Kidney tubule cell (primary cell): ENCODE measurements at regions not wholly inside any gene's neighbourhood (a gene's known extent, or its start where the extent isn't known, plus 50 kb on each side); places are given as distances from the start of the nearest gene placed in this dataset.

Source experiments
- DNase-seq: peaks from one replicate; pipeline ENCODE4 v3.0.0-alpha.2; 2018; ENCODE audit warnings: low spot score

DNA sequence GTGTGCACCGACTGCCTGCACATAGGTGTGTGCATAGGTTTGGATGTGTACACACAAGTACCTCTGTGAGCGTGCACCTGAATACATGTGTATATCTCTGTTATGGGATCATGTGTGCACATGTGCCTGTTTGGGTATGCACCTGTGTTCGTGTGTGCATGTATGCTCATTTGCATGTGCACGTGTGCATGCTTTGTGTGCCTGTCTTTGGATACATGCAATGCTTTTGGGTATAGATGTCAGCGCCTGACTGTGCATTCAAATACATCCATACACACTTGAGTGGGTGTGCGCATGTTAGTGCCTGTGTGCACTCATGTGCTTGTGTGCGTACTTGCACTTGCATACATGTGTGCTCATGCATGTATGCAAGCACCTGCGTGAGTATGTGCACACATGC is 258.1 kb downstream of the IRX2 start:
- no peak for DNase-seq

DNA sequence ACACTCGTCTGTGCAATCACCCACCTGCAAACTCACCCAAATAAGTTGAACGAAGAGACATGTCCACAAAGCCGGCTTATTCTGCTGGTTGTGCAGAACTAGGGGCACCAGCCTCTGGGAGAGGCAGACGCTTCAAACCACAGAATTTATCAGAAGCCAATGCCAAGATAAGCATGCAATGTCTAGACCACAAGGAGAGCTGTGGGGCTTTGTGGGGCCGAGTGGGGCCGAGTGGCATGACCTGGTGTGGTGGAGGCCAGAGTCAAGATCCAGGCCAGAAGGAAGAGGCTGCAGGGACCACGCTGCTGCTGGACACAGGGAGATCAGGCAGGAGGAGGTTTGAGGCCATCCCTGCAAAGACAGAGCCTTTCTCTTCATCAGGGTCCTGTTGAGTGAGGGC is 259.0 kb downstream of the IRX2 start:
- DNase-seq: no peak

DNA sequence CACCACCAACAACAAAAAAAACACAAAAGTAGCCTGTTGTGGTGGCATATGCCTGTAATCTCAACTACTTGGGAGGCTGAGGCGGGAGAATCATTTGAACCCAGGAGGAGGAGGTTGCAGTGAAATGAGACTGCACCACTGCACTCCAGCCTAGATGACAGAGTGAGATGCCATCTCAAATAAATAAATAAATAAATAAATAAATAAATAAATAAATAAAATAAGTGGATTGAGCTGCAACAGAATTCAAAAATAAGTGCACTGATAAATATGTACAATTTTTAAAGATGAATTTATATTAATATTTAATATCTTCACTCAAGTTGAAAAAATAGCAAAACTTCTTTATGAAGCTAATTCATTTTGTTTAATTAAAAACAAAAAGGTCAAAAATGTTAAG is 259.6 kb downstream of the IRX2 start:
- no peak for DNase-seq

DNA sequence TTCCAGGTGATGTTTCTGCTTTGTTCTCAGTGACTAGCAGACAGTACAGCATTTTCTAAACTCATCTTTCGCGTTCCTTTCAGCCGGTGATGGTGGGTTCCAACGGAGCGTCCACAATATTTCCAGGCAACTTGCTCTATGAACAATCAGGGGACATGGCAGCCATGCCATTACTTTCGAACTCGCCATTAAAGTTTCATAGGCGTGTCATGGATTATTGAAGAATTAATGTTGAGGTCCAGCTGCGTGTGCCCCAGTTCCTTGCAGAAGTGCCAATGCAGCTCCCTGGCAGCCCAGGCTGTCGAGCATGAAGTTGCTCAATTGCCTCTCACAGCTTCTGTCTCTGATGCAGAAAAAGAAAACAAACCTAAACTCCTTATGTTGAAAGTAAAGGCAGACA is 262.2 kb downstream of the IRX2 start:
- no peak for DNase-seq

DNA sequence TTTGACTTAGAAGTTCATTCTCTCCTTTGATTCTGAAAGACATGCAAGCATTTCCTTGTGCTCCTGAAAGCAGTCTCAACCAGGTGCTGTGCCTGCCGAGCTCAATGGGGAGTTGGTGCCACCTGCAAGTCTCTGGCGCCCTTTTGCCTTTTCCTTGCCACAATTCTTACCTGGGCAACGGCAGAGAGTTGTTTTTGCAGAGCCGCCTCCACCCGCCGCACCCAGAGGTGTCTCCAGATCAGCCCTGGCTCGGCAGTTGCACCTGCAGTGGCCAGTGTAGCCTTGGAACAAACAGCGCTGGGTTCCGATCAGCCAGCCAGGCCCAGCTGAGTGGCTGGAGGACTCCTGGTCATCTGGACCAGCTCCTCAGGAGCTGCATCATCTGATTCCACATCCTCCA is 262.9 kb downstream of the IRX2 start:
- no peak for DNase-seq

DNA sequence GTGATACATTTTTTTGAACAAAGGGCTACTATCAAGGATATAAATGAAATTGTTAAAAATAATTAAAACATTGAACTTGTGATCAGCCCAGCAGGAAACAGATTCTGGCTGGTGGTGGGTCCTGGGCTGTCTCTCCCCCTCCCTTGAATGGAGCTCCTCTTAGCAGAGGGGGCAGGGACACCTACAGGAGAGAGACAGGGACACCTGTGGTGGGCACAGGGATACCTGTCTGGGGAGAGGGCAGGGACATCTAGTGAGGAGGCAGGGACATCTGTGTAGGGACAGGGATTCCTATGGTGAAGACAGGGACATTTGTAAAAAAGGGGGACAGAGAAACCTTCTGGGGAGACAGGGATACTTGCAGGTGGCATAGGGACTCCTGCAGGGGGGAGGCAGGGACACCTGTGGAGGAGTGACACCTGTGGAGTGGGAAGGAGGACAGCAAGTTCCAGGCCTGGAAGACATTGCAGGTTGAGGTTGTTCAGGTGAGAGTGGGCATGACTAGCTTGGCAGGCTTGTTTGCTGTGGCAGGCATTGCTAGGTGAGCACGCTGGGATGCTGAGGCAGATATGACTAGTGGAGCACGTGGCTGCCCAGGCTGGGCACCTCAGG is 264.2 kb downstream of the IRX2 start:
- no peak for DNase-seq

DNA sequence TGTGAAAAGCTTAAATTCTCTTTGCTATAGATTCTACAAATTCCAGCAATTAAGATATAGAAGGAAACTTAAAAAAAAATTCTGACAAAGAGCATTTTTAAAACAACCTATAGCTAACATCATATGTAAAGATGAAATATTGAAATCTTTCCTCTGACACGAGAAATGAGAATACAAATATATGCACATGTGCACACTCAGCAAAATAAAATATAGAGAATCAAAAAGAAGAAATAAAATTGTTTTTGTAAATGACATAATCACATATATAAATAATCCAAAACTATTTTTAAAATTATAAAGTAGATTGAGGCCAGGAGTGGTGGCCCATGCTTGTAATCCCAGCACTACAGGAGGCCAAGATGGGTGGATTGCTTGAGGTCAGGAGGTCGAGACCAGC is 265.1 kb downstream of the IRX2 start:
- DNase-seq: no peak

DNA sequence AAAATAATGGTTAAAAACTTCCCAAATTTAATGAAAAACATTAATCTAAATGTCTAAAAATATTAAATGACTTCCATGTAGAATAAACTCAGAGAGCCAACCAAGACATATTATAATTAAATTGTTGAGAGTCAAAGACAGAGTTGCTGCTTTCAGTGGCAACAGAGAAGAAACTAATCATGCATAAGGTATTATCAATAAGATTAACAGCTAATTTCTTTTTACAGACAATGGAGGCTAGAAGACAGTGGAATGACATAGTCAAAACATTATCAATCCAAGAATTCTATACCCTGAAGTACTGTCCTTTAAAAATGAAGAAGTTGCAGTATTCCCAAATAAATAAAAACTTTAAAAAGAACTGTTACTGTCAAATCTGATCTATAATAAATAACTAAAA is 268.7 kb downstream of the IRX2 start:
- DNase-seq: no peak

DNA sequence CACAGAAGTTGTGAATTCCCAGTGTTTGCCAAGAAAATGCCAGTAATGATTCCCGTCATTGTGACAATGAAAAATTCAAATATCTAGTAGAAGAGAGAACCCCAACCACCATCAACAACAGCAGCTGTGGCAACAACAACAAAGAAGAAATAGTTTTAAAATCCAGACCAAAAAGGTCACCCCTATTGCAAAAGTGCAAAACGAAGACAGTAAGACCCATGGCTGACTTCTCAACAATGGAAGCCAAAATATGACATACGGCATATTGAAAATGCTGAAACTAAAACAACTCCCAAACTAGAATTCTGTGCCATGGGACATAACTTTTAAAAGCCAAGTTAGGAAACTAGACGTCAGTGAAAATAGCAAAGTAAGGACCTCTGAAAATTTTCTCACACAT is 270.6 kb downstream of the IRX2 start:
- no peak for DNase-seq

DNA sequence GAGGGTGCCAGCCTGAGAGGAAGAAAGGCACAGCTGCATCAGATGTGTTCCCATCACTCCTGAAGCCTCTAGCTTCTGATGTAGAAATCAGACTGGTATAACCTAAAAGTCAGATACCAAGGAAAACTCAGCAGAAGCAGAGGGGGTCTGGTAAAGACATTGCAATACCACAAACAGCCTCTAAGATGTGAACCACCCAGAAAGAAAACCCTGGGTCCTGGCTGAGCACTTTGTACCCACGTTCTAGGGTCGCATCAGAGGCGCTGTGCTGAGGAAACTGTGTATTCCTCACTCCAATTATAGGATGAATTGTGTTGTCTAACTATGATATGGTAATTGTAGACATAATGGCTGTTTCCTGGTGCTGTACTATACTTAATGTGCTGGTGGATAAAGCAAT is 275.6 kb downstream of the IRX2 start:
- no peak for DNase-seq

DNA sequence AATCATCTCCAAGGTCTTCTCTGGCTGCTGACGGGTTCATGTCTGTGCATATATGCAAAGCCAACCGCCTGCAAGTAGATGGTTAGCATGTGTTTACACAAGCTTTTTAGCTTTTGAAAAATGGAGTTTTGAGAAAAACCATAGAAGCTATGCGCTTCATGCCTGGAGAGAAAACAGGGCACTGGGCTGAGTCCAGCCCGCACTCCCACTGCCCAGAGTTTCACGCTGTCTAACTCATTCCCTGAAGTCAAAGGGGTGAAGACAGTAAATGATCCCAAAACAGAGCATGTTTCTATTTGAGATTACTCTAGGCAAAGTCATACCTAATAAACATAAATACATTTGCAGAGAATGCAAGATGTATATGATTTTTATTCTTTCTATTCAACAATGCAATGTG is 278.8 kb downstream of the IRX2 start:
- DNase-seq: no peak

DNA sequence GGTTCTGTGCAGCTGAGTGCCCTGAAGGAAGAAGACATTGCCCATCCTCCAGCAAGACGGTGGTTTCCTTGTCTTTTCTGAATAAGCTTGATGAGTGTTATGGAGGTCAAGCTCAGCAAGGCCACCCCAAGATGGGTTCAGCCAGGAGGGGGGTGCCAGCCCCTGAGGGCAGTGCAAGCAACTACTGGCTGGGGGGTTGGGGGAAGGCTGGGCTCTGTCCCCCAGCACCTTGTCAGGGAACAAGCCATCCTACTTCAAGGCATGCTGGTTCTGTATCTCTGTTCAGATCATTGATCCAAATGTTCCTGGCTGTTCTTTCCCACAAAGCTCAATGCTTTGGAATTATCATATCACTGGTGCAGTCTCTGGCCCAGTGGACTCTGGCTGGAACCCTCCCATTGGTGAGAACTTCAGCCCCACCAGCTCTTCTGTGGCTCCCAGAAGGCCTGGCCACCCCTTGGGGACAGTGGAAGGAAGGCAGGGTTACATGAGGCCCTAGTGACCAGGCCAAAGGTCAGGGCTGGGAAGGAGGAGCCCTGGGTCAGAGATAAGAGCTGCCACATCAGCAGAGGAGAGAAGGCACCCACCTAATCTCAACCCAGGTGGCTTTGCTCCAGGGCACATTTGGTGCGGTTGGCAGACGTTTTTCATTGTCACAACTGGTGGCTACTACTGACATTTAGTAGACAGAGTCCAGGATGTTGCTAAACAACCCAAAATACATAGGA is 280.2 kb downstream of the IRX2 start:
- no peak for DNase-seq

DNA sequence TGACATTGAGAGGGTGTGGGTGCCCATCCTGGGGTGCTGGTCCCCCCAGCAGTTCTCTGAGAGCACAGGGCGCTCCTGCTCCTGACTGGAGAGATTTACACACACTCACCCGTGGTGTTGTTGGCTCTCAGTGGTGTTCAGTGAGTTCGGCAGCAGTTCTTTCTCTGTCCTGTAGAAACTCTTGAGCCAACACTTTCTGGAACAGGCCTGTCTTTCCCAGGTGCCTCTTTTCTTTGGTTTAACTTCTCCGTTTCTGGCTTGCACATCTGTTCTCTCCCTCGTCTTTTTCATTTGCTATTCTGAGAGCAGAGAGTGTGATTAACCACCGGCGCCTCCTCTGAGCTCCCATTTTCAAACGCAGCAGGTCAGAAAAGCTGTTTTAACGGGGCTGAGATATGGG is 284.5 kb downstream of the IRX2 start:
- DNase-seq: no peak

DNA sequence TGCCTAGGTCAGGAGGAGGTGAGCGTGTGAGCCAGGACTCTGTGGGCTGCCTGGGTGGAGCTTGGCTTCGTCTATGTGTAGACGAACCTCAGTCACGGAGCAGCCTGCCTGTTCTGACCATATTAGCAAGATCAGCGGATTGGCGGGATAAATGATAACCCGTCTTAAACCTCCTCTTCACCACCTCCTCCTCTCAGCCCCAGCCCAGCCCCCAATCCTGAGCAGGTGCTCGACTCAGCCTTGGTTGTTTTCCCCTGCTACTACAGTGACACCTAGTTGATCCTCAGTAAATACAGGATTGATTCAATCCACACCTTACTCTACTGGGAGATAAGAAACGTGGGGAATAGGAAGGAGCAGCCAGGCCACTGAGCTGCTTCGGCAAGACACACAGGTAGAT is 286.1 kb downstream of the IRX2 start:
- DNase-seq: no peak

DNA sequence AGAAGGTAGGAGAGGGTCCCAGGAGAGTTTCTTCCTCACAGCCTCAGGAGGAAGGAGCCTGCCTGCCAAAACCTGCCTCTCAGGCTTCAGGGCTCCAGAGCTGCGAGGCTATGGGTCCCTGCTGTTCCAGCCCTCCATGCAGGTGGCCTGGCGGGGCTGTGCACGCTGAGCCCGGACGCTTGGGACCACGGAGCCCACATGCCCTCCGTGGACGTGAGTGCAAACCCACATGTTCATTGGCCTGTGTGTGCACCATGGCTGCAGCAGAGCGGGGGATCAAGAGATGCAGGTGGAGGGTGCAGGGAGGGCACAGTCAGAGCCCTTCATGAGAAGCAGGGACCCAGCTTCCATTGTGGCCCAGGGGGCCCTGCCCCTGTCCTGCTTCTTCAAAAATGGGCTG is 287.3 kb downstream of the IRX2 start:
- DNase-seq: no peak

DNA sequence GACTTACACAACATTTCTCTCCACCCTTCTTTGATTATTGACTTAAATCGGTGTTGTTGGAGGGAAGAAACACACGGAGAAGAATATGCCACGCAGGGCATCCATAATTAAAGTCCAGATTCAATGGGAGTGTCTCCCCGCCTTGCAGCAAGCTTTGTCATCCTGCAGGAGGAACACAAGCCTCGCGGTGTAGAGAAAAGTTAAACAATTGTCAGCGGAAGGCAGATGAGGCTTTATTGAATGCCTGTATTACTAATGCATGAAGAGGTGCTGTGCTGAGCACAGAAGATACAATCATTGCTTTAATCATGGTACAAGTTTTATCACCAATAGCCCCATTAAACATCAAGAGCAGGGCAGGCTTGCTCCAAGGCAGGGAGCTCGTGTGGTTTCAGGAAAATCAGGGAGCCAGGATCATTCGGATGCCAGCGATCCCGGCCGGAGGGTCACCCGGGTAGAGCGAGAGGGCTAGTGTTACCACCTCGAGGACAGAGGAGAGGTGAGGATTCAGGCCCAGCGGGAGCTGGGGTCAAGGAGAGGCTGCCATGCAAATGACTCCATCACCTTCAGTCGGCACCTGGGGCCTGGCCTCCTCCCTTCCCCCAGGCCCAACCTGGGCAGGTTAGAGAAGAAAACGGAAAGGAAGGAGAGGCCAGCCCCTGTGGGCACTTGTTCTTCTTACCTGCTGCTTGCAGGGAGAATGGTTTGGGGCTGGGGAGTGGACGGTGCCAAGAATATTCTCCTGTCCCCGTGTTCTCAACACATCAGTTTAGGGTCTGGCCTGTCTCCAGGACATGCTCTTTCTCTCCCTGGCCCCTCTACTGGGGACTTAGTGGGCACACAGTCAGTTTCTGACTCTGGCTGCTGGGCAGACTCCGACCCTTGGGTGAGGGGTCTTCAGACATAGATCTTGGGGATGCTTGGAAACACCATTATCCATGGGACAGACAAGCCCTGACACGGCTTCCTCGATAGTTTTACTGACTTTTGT is 289.5 kb downstream of the IRX2 start:
- DNase-seq: no peak

DNA sequence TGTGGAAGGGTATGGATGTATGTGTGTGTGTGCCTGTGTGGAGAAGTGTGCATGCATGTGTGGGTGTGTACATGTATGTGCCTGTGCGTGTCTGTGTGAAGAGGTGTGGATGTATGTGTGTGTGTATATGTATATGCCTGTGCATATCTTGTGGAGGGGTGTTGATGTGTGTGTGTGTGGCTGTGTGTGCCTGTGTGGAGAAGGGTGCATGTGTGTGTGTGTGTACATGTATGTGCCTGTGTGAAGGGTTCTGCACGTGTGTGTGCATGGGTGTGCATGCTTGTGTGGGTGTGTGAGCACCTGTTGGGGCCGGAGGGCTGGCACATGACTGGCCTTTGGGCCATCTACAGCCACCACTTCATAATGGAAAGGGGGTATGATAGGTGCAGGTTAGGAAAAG is 291.4 kb downstream of the IRX2 start:
- DNase-seq: no peak

DNA sequence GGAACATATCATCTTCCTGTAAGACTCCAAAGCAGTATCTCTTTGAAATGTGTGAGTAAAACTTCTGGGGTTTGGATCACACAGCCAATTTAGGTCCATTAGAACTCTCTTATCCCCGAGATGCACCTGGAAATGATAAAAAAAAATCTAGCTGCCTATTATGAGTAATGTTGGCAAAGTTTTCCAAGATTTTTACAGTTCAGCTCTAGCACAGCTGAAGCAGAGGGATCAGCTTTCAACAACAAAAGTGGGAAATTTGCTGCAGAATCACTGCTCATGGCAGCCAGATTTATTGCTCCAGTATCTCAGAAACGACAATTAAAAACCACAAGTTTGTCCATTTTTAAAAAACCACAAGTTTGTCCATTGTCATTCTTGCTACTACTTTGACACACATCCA is 292.2 kb downstream of the IRX2 start:
- no peak for DNase-seq

DNA sequence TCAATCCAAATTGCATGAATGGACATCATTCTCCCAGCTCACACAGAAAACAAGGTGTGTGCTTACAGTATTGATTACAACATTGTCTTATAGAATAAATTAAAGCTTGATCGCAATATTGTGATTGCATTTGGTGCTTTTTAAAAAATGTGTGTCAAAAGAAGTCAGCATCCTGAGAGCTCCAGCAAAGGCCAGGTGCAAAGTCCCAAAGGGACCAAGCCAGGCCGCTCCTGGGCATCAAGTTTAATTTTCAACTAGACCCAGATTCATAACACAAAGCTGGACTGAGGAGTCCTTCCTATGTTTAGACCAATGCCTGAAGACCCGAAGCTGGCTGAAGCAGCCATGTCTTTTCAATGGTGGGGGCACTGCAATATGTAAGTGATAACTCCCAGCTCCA is 295.6 kb downstream of the IRX2 start:
- DNase-seq: no peak

DNA sequence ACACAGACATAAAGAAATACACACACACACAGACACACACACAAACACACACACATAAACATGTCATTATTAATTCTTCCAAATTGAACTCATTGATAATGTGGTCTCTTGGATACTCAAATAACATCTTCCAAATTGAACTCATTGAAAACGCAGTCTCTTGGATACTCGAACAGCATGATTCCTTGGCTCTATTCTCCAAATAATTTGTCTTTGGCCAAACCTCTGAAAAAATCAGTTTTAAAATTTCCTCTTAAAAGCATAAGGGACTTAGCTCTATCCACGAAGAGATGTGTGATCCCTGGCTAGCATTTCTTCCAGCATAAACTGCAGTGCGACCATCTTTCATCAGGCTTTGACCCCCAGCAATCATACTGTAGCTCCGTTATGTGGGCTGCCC is 296.6 kb downstream of the IRX2 start:
- DNase-seq: no peak

DNA sequence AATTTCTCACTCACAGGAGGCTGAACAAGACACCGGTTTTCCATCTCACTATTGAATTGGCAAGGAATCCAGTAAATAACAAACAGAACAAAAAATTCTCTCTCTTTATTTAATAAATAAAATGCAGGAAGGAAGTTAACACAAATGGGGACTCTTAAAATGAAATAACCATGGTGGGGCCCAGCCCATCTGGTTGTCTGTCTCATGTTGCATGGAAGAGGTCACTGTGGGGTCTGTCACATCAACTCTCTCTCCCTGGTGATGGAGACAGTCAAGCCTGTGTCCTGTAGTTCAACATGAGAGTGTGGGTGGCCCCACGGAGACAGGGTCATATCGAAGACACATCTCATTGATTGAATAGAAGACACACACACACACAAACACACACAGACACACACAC is 297.7 kb downstream of the IRX2 start:
- DNase-seq: no peak

DNA sequence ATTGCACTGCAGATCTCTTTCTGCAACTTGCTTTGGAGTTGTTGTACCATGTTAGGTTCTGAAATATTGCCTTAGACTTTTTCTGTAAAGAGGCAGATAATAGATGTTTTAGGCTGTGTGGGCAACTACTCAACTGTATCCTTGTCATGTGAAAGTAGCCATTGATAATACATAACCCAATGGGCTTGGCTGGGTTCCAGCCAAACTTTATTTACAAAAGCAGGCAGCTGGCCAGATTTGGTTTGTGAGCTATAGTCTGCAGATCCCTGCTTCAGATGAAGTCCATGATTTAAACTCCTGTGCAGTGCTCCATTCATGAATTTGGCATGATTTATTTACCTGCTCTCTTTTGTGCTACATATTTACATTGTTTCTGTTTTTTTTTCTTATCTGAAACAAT is 300.4 kb downstream of the IRX2 start:
- DNase-seq: no peak
